HL-60 (cell line): ENCODE measurements at regions not wholly inside any gene's neighbourhood (a gene's known extent, or its start where the extent isn't known, plus 50 kb on each side); places are given as distances from the start of the nearest gene placed in this dataset.

Experiments
- GABPA ChIP-seq: IDR thresholded peaks from 2 replicates; pipeline ENCODE4 v1.6.1; 2012; ENCODE audit warnings: low read depth
- POLR2AphosphoS5 ChIP-seq: IDR thresholded peaks from 2 replicates; pipeline ENCODE4 v1.6.1; 2012; ENCODE audit warnings: low read depth
- SPI1 ChIP-seq: IDR thresholded peaks from 2 replicates; pipeline ENCODE4 v1.6.1; 2012; ENCODE audit warnings: low read depth, mild to moderate bottlenecking, borderline replicate concordance
- TF ChIP-seq, protein P1 (sequence below): IDR thresholded peaks from one replicate; pipeline ENCODE4 v1.5.1; 2011; ENCODE audit warnings: low read length, control low read depth, inconsistent platforms; ENCODE audit not compliant: insufficient read depth
- TF ChIP-seq, protein P2 (sequence below): IDR thresholded peaks from 2 replicates; pipeline ENCODE4 v1.6.1; 2012; ENCODE audit warnings: low read depth; ENCODE audit not compliant: insufficient replicate concordance

DNA sequence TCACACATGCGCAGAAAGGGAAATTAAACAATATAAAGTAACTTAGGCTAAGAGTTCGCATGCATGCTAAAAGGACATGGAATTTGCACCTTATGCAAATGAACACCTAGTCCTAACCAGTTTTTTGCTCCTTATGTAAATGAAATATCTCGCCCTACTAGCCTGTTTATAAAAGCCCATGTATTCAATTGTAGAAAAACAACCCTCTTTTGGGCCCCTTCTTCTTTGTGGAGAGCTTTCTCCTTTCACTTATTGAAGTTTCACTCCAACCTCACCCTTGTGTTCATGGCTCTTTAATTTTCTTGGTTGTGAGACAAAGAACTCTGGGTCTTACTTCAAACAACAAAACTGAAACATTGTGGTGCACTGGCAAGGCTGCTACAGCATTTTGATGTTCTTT is 333.4 kb upstream of the ATXN7L3B start:
- TF ChIP-seq, protein P1, sequence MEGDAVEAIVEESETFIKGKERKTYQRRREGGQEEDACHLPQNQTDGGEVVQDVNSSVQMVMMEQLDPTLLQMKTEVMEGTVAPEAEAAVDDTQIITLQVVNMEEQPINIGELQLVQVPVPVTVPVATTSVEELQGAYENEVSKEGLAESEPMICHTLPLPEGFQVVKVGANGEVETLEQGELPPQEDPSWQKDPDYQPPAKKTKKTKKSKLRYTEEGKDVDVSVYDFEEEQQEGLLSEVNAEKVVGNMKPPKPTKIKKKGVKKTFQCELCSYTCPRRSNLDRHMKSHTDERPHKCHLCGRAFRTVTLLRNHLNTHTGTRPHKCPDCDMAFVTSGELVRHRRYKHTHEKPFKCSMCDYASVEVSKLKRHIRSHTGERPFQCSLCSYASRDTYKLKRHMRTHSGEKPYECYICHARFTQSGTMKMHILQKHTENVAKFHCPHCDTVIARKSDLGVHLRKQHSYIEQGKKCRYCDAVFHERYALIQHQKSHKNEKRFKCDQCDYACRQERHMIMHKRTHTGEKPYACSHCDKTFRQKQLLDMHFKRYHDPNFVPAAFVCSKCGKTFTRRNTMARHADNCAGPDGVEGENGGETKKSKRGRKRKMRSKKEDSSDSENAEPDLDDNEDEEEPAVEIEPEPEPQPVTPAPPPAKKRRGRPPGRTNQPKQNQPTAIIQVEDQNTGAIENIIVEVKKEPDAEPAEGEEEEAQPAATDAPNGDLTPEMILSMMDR, result no peak
- no peak for TF ChIP-seq POLR2AphosphoS5
- TF ChIP-seq GABPA, result no peak
- TF ChIP-seq, protein P2, sequence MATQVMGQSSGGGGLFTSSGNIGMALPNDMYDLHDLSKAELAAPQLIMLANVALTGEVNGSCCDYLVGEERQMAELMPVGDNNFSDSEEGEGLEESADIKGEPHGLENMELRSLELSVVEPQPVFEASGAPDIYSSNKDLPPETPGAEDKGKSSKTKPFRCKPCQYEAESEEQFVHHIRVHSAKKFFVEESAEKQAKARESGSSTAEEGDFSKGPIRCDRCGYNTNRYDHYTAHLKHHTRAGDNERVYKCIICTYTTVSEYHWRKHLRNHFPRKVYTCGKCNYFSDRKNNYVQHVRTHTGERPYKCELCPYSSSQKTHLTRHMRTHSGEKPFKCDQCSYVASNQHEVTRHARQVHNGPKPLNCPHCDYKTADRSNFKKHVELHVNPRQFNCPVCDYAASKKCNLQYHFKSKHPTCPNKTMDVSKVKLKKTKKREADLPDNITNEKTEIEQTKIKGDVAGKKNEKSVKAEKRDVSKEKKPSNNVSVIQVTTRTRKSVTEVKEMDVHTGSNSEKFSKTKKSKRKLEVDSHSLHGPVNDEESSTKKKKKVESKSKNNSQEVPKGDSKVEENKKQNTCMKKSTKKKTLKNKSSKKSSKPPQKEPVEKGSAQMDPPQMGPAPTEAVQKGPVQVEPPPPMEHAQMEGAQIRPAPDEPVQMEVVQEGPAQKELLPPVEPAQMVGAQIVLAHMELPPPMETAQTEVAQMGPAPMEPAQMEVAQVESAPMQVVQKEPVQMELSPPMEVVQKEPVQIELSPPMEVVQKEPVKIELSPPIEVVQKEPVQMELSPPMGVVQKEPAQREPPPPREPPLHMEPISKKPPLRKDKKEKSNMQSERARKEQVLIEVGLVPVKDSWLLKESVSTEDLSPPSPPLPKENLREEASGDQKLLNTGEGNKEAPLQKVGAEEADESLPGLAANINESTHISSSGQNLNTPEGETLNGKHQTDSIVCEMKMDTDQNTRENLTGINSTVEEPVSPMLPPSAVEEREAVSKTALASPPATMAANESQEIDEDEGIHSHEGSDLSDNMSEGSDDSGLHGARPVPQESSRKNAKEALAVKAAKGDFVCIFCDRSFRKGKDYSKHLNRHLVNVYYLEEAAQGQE, result no peak
- TF ChIP-seq SPI1, result no peak
